Keratinocyte (primary cell): ENCODE measurements at regions not wholly inside any gene's neighbourhood (a gene's known extent, or its start where the extent isn't known, plus 50 kb on each side); places are given as distances from the start of the nearest gene placed in this dataset.
A peak's percentile ranks its signal among the peaks of the same experiment; 100 is the strongest.

Experiments used
- DNase-seq: peaks from one replicate; pipeline ENCODE4 v3.0.0-alpha.2; 2011; ENCODE audit warnings: low read depth, missing footprints, low spot score
- FAIRE-seq: peaks from 2 replicates; lab custom pipeline; 2011; peaks lifted over from hg19 to GRCh38; lab: Jason Lieb, UNC
- H2AFZ ChIP-seq: 2 replicates; pipeline ENCODE4 v1.6.0; 2012; ENCODE audit warnings: low read length, control low read depth, inconsistent platforms; ENCODE audit not compliant: control insufficient read depth
- H3K27ac ChIP-seq: 2 replicates; pipeline ENCODE4 v1.5.1; 2011; ENCODE audit warnings: low read length; ENCODE audit not compliant: control insufficient read depth, insufficient read depth
- H3K27me3 ChIP-seq: 3 replicates; pipeline ENCODE4 v1.6.0; 2011; ENCODE audit warnings: low read length; ENCODE audit not compliant: control insufficient read depth, insufficient read depth; ENCODE audit errors: extremely low read depth
- H3K36me3 ChIP-seq, 2 experiments: 2 replicates in 1 of 2; 3 replicates in 1 of 2; pipeline ENCODE4 v1.5.1; 2011; ENCODE audit warnings: low read length in 2 of 2, mild to moderate bottlenecking in 1 of 2; ENCODE audit not compliant: control insufficient read depth in 2 of 2, insufficient read depth in 2 of 2; ENCODE audit errors: extremely low read depth in 1 of 2
- H3K4me1 ChIP-seq: 3 replicates; pipeline ENCODE4 v1.5.1; 2011; ENCODE audit warnings: low read length; ENCODE audit not compliant: control insufficient read depth, insufficient read depth; ENCODE audit errors: extremely low read depth
- H3K4me2 ChIP-seq: 3 replicates; pipeline ENCODE4 v1.6.0; 2011; ENCODE audit warnings: low read depth, low read length; ENCODE audit not compliant: control insufficient read depth, insufficient read depth; ENCODE audit errors: extremely low read depth
- H3K4me3 ChIP-seq, 3 experiments: fragments of 200-600 bp in 1 of 3; sonication (generic) in 1 of 3; 2 replicates in 2 of 3; 3 replicates in 1 of 3; pipeline ENCODE4 v1.5.1; 2011 to 2016; ENCODE audit warnings: low read length in 3 of 3, mild to moderate bottlenecking in 3 of 3, control low read depth in 2 of 3, inconsistent platforms in 1 of 3, low read depth in 1 of 3, mixed read lengths in 1 of 3, mixed run types in 1 of 3, moderate library complexity in 1 of 3; ENCODE audit not compliant: control insufficient read depth in 2 of 3, insufficient read depth in 2 of 3; ENCODE audit errors: extremely low read depth in 1 of 3
- H3K79me2 ChIP-seq: 2 replicates; pipeline ENCODE4 v1.6.0; 2012; ENCODE audit warnings: low read length; ENCODE audit not compliant: control insufficient read depth, insufficient read depth
- H3K9ac ChIP-seq: 3 replicates; pipeline ENCODE4 v1.6.0; 2011; ENCODE audit warnings: low read length; ENCODE audit not compliant: control insufficient read depth, insufficient read depth; ENCODE audit errors: extremely low read depth
- H3K9me1 ChIP-seq: 3 replicates; pipeline ENCODE4 v1.6.0; 2011; ENCODE audit warnings: low read length; ENCODE audit not compliant: control insufficient read depth, insufficient read depth; ENCODE audit errors: extremely low read depth
- H3K9me3 ChIP-seq: 2 replicates; pipeline ENCODE4 v1.5.1; 2012; ENCODE audit warnings: low read depth, low read length; ENCODE audit not compliant: control insufficient read depth
- H4K20me1 ChIP-seq: 3 replicates; pipeline ENCODE4 v1.6.0; 2011; ENCODE audit warnings: low read length; ENCODE audit not compliant: control insufficient read depth, insufficient read depth; ENCODE audit errors: extremely low read depth
- CTCF ChIP-seq, 3 experiments: IDR thresholded peaks in 1 of 3; conservative IDR thresholded peaks in 1 of 3; optimal IDR thresholded peaks in 1 of 3; 2 replicates in 2 of 3; 3 replicates in 1 of 3; pipeline versions ENCODE3 to v1.5.1; 2011; ENCODE audit warnings: low read length in 3 of 3, mild to moderate bottlenecking in 3 of 3, moderate library complexity in 2 of 3, control low read depth in 1 of 3, inconsistent platforms in 1 of 3; ENCODE audit not compliant: insufficient read depth in 2 of 3; ENCODE audit errors: extremely low read depth in 1 of 3
- EZH2 ChIP-seq: IDR thresholded peaks from one replicate; pipeline ENCODE4 v1.6.1; 2012; ENCODE audit warnings: inconsistent platforms, mild to moderate bottlenecking, low read length, moderate library complexity
- dilution Hi-C: fragments of 300-500 bp; cut with MboI; formaldehyde crosslinking; loops from one replicate; pipeline ENCODE4 v1.7.0; 2020; ENCODE audit warnings: low sequenced_read_pairs; ENCODE audit not compliant: extremely low pct_ligation_motif_present

DNA sequence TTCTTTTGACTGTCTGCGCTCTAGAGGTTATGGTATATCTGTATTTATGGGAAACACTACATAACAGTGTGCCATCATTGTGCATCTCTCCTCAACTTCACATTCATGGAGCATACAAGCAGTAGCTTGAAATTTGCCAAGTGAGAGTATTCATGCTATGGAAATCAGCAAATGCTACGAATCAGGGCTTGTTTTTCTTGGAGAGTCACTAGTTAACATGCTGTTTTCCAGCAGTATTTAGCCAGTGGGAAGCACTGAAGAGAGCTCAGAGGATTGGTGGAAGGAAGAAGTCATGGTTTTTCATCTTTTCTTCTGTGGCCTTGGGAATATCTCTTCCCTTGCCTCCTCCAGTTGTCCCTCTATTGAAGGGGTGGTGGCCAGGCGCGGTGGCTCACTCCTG lies 303.0 kb downstream of the PSAT1 start:
- H2AFZ ChIP-seq = no peak overlapping the region
- no peaks in the 10 kb centered on the region for H3K9me3 ChIP-seq
- FAIRE-seq (no peak), DNase-seq (no peak)
- H3K36me3 ChIP-seq = no peaks in the 10 kb centered on the region
- H3K79me2 ChIP-seq = no peaks in the 10 kb centered on the region
- H3K9ac ChIP-seq = no peak overlapping the region
- H3K4me2 ChIP-seq = no peak overlapping the region
- no peaks in the 10 kb centered on the region for H3K27me3 ChIP-seq
- no peaks in the 10 kb centered on the region for H3K9me1 ChIP-seq
- H3K27ac ChIP-seq = no peak overlapping the region
- H4K20me1 ChIP-seq = no peaks in the 10 kb centered on the region
- TF ChIP-seq EZH2 (no peak), CTCF (optimal IDR thresholded peaks at IDR 0.05 in 1 of 3, IDR thresholded peaks at IDR 0.05 in 1 of 3, conservative IDR thresholded peaks at IDR 0.05 in 1 of 3; ENCODE audit: extremely low read depth in 1 of 3, insufficient read depth in 2 of 3, low read length in 3 of 3) (no peak)
- no peak overlapping the region for H3K4me3 ChIP-seq
- H3K4me1 ChIP-seq = peaks cover 11% of the 10 kb centered on the region
- dilution Hi-C loops = no loop called here

GRCh38 chr9:78601957-78602565 lies 305.1 kb downstream of the PSAT1 start:
- Histone ChIP-seq H3K9me3 (no peaks in the 10 kb centered on the region), H3K27ac (peak overlapping the region; percentile 34), H2AFZ (peak overlapping the region; percentile 70), H3K79me2 (no peaks in the 10 kb centered on the region), H3K36me3 (no peaks in the 10 kb centered on the region), H3K4me2 (peak overlapping the region; percentile 75), H3K9ac (no peak overlapping the region), H3K4me3 (peak overlapping the region in 2 of 3 experiments; percentile 31 to 35), H3K4me1 (peaks cover 11% of the 10 kb centered on the region), H3K9me1 (no peaks in the 10 kb centered on the region), H3K27me3 (no peaks in the 10 kb centered on the region), H4K20me1 (no peaks in the 10 kb centered on the region)
- FAIRE-seq (peak; percentile 75), DNase-seq (peak; percentile 56)
- dilution Hi-C loops = no loop called here
- TF ChIP-seq EZH2 = no peak
- peak; percentile 71 to 91 (median 84) for TF ChIP-seq CTCF (optimal IDR thresholded peaks at IDR 0.05 in 1 of 3, IDR thresholded peaks at IDR 0.05 in 1 of 3, conservative IDR thresholded peaks at IDR 0.05 in 1 of 3; ENCODE audit: extremely low read depth in 1 of 3, insufficient read depth in 2 of 3, low read length in 3 of 3)
